ENCODE measurements at regions not wholly inside any gene's neighbourhood (a gene's known extent, or its start where the extent isn't known, plus 50 kb on each side); places are given as distances from the start of the nearest gene placed in this dataset.
A peak's percentile ranks its signal among the peaks of the same experiment; 100 is the strongest.

GRCh38 chr22:47678636-47679287, 916.3 kb downstream of the TBC1D22A start:
- peak; percentile 39 for DNase-seq (ENCODE audit: low spot score)

GRCh38 chr22:47678048-47678447, 915.6 kb downstream of the TBC1D22A start:
- no peak for DNase-seq (ENCODE audit: low spot score)

- peak; percentile 3 for DNase-seq (ENCODE audit: low spot score)
Measured at GRCh38 chr22:47676685-47677084, 914.2 kb downstream of the TBC1D22A start.

GRCh38 chr22:47674600-47674999, 912.1 kb downstream of the TBC1D22A start:
- DNase-seq (ENCODE audit: low spot score), result no peak

GRCh38 chr22:47673557-47673956, 911.1 kb downstream of the TBC1D22A start:
- no peak for DNase-seq (ENCODE audit: low spot score)

GRCh38 chr22:47672526-47672925, 910.1 kb downstream of the TBC1D22A start:
- DNase-seq (ENCODE audit: low spot score), result no peak

GRCh38 chr22:47665151-47665550, 902.7 kb downstream of the TBC1D22A start:
- no peak for DNase-seq (ENCODE audit: low spot score)

GRCh38 chr22:47663615-47664605, 901.5 kb downstream of the TBC1D22A start:
- peak; percentile 12 for DNase-seq (ENCODE audit: low spot score)

- peak; percentile 35 for DNase-seq (ENCODE audit: low spot score)
Measured at GRCh38 chr22:47659467-47660223, 897.2 kb downstream of the TBC1D22A start.

GRCh38 chr22:47658182-47658581, 895.7 kb downstream of the TBC1D22A start:
- DNase-seq (ENCODE audit: low spot score), result peak; percentile 33

GRCh38 chr22:47657224-47657623, 894.8 kb downstream of the TBC1D22A start:
- peak; percentile 20 for DNase-seq (ENCODE audit: low spot score)

GRCh38 chr22:47656806-47657205, 894.4 kb downstream of the TBC1D22A start:
- peak; percentile 13 for DNase-seq (ENCODE audit: low spot score)

GRCh38 chr22:47655930-47656329, 893.5 kb downstream of the TBC1D22A start:
- DNase-seq (ENCODE audit: low spot score), result peak; percentile 8

GRCh38 chr22:47654922-47655491, 892.6 kb downstream of the TBC1D22A start:
- peak; percentile 1 for DNase-seq (ENCODE audit: low spot score)

- DNase-seq (ENCODE audit: low spot score), result peak; percentile 20
Measured at GRCh38 chr22:47653921-47654320, 891.5 kb downstream of the TBC1D22A start.

GRCh38 chr22:47651216-47651987, 889.0 kb downstream of the TBC1D22A start:
- DNase-seq (ENCODE audit: low spot score), result peak; percentile 19

- DNase-seq (ENCODE audit: low spot score), result peak; percentile 6
Measured at GRCh38 chr22:47647720-47648119, 885.3 kb downstream of the TBC1D22A start.

- DNase-seq (ENCODE audit: low spot score), result peak; percentile 25
Measured at GRCh38 chr22:47647181-47647580, 884.7 kb downstream of the TBC1D22A start.

- DNase-seq (ENCODE audit: low spot score), result peak; percentile 1
Measured at GRCh38 chr22:47645923-47646322, 883.5 kb downstream of the TBC1D22A start.

- no peak for DNase-seq (ENCODE audit: low spot score)
Measured at GRCh38 chr22:47645450-47645914, 883.0 kb downstream of the TBC1D22A start.

GRCh38 chr22:47634347-47634746, 871.9 kb downstream of the TBC1D22A start:
- peak; percentile 10 for DNase-seq (ENCODE audit: low spot score)
